HG02759 (cell line): ENCODE measurements at regions not wholly inside any gene's neighbourhood (a gene's known extent, or its start where the extent isn't known, plus 50 kb on each side); places are given as distances from the start of the nearest gene placed in this dataset.
A peak's percentile ranks its signal among the peaks of the same experiment; 100 is the strongest.
"Not testable (repeated sequence)": the region's sequence is repeated elsewhere in the genome, so short reads cannot be mapped to it uniquely, and the experiment has no call there.

Experiments
- ATAC-seq: cut with Tn5 transposase; IDR thresholded peaks from one replicate; pipeline ENCODE4 v1.9.1; 2021; ENCODE audit warnings: mild to moderate bottlenecking, moderate library complexity; ENCODE audit not compliant: unreplicated experiment

DNA sequence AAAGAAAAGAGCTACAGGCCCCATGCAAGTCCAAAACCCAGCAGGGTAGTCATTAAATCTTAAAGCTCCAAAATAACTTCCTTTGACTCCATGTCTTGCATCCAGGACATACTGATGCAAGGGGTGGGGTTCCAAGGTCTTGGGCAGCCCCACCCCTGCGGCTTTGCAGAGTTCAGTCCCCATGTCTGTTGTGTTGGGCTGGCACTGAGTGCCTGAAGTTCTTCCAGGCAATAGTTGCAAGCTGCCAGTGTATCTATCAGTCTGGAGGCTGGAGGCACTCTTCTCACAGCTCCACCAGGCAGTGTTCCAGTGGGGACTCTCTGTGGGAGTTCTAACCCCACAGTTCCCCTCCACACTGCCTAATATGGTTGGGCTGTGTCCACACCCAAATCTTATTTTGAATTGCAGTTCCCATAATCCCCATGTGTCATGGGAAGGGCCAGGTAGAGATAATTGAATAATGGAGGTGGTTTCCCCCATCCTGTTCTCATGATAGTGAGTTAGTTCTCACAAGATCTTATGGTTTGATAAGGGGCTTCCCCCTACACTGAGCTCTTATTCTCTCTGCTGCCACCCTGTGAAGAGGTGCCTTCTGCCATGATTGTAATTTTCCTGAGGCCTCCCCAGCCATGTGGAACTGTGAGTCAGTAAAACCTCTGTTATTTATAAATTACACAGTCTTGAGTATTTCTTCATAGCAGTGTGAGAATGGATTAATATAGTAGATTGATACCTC, 237.5 kb upstream of the ADRA1B start:
- no peak for ATAC-seq

DNA sequence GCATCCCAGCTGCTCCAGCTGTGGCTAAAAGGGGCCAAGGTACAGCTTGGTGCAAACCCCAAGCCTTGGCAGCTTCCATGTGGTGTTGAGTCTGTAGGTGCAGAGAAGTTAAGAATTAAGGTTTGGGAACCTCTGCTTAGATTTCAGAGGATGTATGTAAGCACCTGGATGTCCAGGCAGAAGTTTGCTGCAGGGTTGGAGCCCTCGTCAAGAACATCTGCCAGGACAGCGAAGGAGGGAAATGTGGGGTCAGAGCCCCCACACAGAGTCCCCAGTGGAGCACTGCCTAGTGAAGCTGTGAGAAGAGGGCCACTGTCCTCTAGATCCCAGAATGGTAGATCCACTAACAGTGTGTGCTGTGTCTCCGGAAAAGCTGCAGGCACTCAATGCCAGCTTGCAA, 236.2 kb upstream of the ADRA1B start:
- no peak for ATAC-seq

DNA sequence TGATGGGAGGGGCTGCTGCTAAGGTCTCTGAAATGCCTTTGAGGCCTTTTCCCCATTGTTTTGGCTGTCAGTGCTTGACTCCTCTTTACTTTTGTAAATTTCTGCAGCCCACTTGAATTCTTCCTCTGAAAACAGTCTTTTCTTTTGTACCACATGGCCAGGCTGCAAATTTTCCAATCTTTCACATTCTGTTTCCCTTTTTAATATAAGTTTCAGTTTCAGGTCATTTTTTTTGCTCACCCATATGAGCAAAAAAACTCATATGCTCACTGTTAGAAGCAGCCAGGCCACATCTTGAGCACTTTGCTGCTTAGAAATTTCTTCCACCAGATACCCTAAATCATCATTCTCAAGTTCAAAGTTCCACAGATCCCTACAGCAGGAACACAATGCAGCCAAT, 234.6 kb upstream of the ADRA1B start:
- no peak for ATAC-seq

DNA sequence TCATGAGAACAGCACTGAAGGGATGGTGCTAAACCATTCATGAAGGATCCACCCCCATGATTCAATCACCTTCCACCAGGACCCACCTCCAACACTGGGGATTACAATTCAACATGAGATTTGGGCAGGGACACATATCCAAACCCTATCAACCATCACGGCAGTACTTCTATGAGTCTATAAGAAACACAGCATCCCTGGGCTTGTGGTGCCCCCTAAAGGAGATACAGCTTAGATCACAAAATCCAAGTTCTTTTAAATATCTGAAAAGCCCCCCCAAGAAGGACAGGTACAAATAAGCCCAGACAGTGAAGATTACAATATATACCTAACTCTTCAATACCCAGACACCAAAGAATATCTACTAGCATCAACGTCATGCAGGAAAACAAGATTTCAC, 233.7 kb upstream of the ADRA1B start:
- no peak for ATAC-seq

DNA sequence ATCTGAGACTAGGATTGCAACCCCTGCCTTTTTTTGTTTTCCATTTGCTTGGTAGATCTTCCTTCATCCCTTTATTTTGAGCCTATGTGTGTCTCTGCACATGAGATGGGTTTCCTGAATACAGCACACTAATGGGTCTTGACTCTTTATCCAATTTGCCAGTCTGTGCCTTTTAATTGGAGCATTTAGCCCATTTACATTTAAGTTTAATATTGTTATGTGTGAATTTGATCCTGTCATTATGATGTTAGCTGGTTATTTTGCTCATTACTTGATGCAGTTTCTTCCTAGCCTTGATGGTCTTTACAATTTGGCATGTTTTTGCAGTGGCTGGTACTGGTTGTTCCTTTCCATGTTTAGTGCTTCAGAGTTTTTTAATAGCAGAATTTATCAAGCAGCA, 228.4 kb upstream of the ADRA1B start:
- not testable (repeated sequence) for ATAC-seq

DNA sequence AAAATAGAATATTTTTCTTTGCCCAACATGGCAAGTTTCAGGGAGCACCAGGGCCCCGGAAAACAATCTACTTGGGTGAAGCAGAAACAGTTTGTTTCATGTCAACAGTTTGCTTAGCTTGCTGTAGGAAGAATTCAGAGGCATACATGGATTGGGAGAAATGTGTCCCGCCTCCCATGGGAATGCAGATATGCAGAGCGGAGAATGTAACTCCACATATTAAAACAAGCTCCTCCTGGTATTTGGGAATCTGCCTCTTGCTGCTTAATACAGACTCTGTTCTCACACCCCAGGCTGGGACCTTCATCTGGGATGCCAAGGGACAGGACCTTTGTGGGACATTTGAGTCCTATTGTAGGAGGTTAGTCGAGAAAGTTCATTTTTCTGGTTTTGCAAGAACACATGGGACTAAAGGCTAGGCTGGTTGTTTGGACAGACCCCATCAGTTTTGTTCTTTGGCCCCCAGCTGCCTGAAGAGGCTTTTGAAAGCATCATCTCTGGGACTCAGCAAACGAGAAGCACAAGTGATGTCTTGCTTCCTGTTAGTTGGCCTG, 220.5 kb upstream of the ADRA1B start:
- no peak for ATAC-seq

DNA sequence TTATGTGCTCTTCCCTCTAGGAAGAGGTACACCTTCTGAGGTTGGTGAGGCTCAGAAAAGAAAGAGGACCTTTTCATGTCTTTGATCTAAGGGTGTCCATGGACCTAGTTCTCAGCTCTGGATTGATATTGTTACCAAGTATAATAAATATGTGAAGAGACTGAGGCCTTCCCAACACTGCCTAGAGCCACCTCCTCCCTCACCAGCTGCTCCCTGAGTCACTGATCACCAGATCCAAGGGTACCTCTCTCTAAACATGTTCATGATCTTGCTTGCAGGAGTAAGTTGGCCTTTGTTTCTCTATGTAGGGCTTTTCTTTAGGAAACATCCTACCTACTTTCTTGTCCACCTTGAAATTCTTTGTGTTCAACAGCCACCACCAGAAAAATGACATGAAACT, 218.8 kb upstream of the ADRA1B start:
- no peak for ATAC-seq

DNA sequence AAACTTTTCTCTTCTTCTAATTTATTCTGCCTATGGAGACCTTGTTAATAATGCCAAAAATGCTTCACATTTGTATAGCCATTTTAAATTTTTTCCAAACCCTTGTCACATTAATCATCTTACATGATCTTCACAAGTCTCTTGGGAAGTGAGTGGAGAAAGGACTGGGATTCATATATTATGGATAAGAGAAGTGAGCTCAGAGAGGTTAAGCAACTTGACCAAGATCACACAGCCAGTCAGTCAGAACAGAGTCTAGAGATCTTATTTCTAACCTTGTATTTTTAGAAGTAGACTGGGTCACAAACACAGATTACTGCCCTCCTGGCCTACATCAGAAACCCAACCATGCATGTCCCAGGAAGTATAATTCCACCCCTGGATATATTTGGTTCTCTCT, 218.0 kb upstream of the ADRA1B start:
- ATAC-seq: no peak

DNA sequence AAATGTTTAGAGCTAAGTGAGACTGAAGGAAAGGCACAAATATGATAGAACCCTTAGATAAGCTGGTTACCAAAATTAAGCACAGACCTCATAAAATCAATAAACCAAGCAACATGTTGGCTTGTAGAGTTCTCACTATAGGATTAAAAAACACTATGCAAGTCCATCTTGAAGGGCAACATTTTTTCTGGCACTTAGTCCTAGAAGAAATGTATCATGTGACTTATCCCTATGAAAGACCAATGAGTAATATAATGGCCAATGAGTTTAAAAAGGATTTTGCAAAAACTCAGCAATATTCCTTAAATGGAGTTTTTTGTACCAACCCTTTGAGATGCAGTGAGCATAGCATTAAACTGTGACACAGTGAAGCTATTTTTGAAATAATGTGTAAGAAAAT, 216.3 kb upstream of the ADRA1B start:
- ATAC-seq: no peak

DNA sequence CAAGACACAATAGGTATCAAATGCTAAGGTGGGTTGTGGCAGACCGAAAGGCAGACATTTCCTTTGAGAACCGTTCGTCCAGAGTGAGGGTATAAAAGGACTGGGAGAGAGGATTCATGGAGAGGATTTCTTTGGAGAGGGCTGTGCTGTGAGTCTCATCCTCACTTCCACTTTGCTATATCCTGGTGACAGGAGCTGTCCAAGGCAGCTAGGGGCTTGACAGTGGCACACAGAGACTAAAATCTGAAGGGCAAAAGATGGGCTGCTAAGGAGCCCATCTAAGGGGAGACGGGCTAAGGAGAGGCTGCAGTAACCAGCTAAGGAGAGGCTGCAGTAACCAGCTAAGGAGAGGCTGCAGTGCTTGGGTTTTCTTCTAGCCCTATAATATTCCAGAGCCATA, 214.0 kb upstream of the ADRA1B start:
- ATAC-seq: no peak

DNA sequence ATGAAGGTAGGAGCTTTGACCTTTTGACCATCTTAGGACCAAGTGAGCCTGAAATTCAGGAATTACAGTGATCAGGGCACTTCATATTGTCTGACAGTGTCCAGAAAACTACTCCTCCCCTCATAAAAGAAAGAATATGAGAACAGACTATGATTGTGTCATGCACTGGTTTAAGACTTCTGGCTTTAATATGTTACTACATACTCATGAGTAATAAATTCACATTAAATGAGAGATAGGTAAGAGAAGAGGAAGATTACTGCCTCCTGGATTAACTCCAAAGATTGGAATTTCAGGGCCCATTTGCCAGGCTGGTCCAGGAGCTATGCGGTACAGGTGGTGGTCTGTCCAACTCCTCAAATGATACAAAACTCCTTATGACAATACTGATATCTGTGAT, 213.5 kb upstream of the ADRA1B start:
- ATAC-seq: no peak

DNA sequence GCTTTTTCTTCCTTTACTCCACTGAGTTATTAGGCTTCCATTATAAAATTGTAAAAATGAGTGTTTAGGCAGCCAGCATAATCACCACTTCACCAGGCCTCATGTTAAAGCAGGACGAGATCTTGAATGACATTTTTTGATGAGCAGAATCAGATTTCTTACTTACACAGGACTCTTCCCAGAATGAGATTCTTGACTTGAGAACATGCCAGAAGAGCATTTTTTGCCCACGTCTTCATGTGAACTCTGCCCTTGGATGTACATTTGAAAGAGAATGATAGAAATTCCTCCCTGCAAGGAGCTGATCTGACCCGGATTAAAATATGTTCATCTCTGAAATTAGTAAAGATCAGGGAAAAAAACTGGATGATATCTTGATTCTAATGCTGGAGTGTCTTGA, 212.1 kb upstream of the ADRA1B start:
- ATAC-seq: no peak

DNA sequence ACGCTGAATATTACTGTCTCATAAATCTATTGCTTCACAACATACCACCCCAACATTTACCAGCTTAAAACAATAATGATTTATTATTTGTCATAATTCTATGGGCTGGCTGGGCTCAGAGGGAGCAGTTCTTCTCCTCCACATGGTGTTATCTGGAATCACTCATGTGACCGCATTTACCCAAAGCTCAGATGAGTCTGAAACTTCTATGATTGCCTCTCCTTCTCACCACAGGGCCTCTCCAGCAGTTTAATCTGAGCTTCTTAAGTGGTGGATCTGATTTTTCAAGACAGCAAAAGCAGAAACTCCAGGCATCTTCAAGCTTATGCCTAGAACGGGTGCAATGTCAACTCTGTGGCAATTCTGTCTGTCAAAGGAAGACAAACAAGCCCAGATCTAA, 210.3 kb upstream of the ADRA1B start:
- ATAC-seq: no peak

DNA sequence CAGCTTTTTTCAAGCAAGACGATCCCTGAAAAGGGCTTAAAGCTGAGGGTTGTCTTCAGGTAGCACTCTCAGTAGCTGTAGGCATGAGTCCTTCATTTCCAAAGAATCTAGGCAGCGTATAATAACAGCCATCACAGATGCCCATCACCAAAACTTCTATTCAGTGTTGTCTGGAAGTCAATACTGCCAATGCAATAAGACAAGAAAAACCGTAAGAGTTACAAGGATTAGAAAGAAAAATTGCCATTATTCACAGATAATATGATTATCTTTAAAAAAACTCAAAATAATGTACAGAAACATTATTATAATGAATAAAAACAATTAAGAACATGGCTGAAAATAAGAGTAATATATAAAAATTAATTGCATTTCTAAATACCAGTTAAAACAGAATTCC, 208.2 kb upstream of the ADRA1B start:
- no peak for ATAC-seq

DNA sequence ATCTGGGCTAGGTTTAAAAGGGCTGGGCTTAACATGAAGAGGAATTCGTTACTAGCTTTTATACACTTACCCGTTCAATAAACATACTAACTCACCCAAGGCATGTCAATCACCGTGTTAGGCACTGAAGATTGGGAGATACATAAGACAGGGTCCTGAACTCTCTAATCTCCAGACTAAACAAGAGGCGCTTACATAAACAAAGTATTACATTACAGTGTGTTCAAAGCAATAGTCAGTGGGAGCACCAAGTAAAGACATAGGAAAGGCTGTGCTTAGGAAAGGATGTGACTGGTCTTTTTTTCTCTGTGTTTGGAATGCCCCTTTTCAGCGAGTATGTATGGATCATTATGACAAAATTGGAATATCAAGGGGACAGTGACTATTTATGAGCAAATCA, 203.6 kb upstream of the ADRA1B start:
- ATAC-seq: no peak

DNA sequence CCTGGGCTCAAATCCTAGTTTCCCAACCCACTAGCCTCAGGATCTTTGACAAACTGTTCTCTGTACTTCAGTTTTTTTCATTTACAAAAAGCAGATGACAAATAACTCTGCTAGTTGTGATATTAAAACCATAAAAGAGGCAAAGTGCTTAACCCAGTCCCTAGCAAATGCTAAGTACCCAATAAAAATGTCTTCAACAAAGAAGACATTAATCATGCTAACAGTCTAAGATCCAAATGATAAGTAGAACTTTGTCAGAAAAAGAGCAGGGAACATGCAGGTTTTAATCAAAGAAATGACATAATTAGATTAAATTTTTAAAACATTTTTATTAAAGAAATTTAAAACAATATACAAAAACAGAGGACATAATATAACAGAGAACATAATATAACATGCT, 203.0 kb upstream of the ADRA1B start:
- no peak for ATAC-seq

DNA sequence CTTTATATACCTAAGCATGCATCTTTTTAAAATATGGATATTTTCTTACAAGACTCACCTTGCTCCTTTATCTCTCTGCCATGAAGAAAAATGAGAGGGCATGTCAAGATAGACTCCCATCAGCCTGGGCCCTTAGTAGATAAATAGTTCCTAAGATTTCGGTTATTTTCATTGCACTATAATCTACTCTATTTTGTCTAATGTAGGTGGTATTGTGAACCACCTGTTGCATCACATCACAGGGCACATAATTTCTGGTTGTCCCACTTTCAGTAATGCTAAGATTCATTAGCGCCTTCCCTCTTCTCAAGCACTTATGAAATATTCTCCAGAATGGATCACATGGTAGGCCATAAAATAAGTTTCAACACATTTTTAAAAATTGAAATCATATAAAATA, 202.5 kb upstream of the ADRA1B start:
- no peak for ATAC-seq

DNA sequence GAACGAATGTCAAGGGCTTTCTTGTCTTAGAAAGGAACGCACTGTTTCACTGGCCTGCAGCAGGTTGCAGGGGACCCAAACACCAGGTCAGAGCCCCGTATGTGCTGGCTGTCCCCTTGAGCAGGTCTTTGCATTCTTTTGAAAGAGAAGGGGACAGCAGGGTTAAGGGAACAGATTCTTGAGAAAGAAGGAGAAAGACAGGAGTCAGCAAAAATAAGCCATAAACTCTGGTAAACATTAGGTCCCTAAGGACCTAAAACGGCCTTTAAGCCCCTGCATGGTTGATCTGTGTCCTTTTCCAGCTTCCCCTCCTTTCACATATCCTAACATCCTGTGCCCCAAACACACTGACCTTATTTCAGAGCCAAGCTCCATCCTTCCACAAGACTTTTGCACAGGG, 190.8 kb upstream of the ADRA1B start:
- no peak for ATAC-seq

DNA sequence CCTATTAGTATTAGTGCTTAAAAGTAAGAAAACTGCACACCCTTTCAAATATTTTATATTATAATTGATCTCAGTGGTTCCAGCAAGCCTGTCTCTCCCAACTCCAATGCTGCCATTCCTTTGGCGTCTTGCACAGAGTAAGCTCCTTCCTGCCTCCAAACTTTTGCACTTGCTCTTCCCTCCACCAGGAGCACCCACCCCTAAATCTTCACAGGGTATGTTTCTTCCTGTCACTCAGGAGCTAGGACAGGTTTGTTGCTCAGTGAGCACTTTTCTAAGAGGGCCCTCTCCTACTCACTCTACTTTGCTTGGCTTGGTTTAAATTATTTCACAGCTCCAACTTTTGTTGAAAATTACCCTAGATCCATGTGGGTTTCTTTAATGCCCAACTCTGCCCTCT, 189.1 kb upstream of the ADRA1B start:
- no peak for ATAC-seq

DNA sequence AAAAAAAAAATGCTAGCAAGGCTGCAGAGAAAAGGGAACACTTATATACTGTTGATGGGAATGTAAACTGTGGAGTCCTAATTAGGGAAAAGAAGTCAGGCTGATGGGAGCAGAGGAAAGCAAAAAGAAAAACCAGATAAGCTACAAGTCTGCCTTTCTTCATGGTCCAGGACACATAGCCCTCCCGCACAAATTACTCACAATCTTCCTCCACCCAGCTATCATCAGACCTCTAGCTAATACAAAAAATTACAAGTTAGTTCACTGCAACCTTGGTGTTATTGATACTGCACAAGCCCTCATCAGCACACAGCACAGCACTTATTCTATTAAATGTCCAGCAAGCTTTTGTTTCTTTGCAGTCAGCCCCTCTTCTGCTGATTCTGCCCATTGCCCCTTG, 186.0 kb upstream of the ADRA1B start:
- ATAC-seq: no peak

DNA sequence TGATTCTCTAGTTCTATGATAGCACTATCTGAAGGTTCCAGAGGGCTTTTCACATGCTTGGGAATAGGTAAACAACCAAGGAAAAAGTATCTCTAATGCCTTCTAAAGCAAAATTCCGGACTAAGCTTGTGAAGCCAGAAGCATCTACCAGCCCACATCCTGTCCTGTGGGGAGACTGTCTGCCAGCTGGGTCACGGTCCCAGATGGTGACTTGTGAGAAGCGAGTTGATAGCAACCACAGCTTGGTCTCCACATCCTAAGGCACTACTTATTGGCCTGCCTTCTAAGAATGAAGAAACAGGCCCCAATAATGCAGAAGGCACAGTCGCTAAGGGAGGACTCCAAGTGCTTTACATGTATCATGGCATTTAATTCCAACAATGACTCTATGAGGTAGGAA, 184.1 kb upstream of the ADRA1B start:
- peak; percentile 55 for ATAC-seq

DNA sequence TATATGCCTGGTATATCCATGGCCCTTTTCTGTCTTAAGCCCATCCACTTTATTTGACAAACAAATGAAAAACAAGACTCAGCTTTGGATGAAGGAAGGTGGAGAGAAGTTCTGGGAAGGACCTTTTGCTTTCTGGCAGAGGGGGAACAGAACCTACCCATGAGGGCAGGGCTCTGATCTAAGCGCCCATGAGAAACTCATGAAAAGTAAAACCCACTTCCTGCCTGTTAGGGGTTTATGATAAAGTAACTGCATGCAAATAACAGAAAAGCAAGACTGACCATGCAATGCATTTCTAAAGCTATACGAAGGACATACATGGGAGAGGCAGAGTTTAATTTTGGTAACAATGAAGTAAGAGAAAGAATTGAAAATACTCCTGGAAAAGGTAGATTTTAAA, 181.9 kb upstream of the ADRA1B start:
- peak; percentile 46 for ATAC-seq

DNA sequence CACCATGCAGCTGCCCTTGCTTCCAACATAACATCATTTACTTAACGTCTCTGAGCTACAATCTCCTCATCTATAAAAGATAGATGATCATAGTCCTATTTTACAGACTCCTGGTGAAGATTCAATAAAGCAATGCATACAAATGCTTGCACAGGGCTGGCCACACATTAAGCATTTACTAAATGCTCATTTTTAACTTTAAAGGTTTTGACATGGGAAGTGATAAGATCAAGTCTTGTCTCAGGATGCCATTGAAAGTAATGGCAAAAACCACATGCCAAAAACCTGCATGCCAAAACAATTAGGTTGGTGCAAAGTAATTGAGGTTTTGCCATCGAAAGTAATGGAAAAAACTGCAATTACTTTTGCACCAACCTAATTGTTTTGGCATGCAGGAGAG, 181.2 kb upstream of the ADRA1B start:
- no peak for ATAC-seq
